Loucy (cell line): ENCODE measurements at regions not wholly inside any gene's neighbourhood (a gene's known extent, or its start where the extent isn't known, plus 50 kb on each side); places are given as distances from the start of the nearest gene placed in this dataset.

ENCODE experiments used
- H2AFZ ChIP-seq: fragments of 200-600 bp; sonication (generic); 2 replicates; pipeline ENCODE4 v1.6.0; 2016; ENCODE audit warnings: antibody characterized with exemption, mild to moderate bottlenecking, low read length, moderate library complexity
- H3F3A ChIP-seq: fragments of 200-600 bp; 2 replicates; pipeline ENCODE4 v1.6.0; 2016; ENCODE audit warnings: antibody characterized with exemption, low read depth, mild to moderate bottlenecking
- H3K27me3 ChIP-seq: fragments of 200-600 bp; sonication (generic); 2 replicates; pipeline ENCODE4 v1.6.1; 2014; ENCODE audit warnings: low read length, mild to moderate bottlenecking; ENCODE audit not compliant: insufficient read depth, poor library complexity, severe bottlenecking
- H3K36me3 ChIP-seq: fragments of 200-600 bp; sonication (generic); 2 replicates; pipeline ENCODE4 v1.6.1; 2016; ENCODE audit warnings: low read length; ENCODE audit not compliant: insufficient read depth
- H3K4me1 ChIP-seq: fragments of 200-600 bp; sonication (generic); 2 replicates; pipeline ENCODE4 v1.5.1; 2014; ENCODE audit warnings: low read length, mild to moderate bottlenecking; ENCODE audit not compliant: insufficient read depth, poor library complexity, severe bottlenecking
- H3K4me2 ChIP-seq: fragments of 200-600 bp; sonication (generic); 2 replicates; pipeline ENCODE4 v1.6.0; 2014; ENCODE audit warnings: antibody characterized with exemption, low read length, low read depth, mild to moderate bottlenecking; ENCODE audit not compliant: poor library complexity, severe bottlenecking
- H3K4me3 ChIP-seq: fragments of 200-600 bp; sonication (generic); 2 replicates; pipeline ENCODE4 v1.5.1; 2014; ENCODE audit warnings: low read length, mild to moderate bottlenecking, mixed read lengths; ENCODE audit not compliant: poor library complexity, severe bottlenecking
- H3K79me2 ChIP-seq: fragments of 200-600 bp; sonication (generic); 2 replicates; pipeline ENCODE4 v1.6.1; 2014; ENCODE audit warnings: low read length; ENCODE audit not compliant: insufficient read depth
- H3K9ac ChIP-seq: fragments of 200-600 bp; sonication (generic); 2 replicates; pipeline ENCODE4 v1.6.0; 2014; ENCODE audit warnings: mild to moderate bottlenecking, low read depth, low read length, moderate library complexity; ENCODE audit not compliant: poor library complexity, severe bottlenecking
- H3K9me2 ChIP-seq: fragments of 200-600 bp; sonication (generic); replicated peaks from 2 replicates; pipeline ENCODE4 v1.6.1; 2016; ENCODE audit warnings: low read depth, low read length, mixed read lengths
- H3K9me3 ChIP-seq: fragments of 200-600 bp; sonication (generic); 2 replicates; pipeline ENCODE4 v1.6.1; 2014; ENCODE audit warnings: mild to moderate bottlenecking, antibody characterized with exemption, low read length, low read depth; ENCODE audit not compliant: insufficient read depth
- H4K20me1 ChIP-seq: fragments of 200-600 bp; sonication (generic); 2 replicates; pipeline ENCODE4 v1.6.0; 2014; ENCODE audit warnings: antibody characterized with exemption, low read length, mild to moderate bottlenecking; ENCODE audit not compliant: insufficient read depth, poor library complexity, severe bottlenecking
- EZH2phosphoT487 ChIP-seq: fragments of 200-600 bp; IDR thresholded peaks from 2 replicates; pipeline ENCODE4 v1.6.1; 2018; ENCODE audit warnings: antibody characterized with exemption, mild to moderate bottlenecking, moderate library complexity, borderline replicate concordance
- TF ChIP-seq, protein P1 (sequence below): fragments of 200-600 bp; sonication (generic); conservative IDR thresholded peaks from 2 replicates; pipeline ENCODE4 v1.5.1; 2014; ENCODE audit warnings: mild to moderate bottlenecking, antibody characterized with exemption, low read length

GRCh38 chr14:26687301-26687837 lies 89.5 kb upstream of the NOVA1 start:
- Histone ChIP-seq H3K9ac (no peak overlapping the region), H3F3A (no peaks in the 10 kb centered on the region), H3K4me3 (no peak overlapping the region), H3K9me3 (no peaks in the 10 kb centered on the region), H3K79me2 (no peaks in the 10 kb centered on the region), H4K20me1 (no peaks in the 10 kb centered on the region), H3K36me3 (no peaks in the 10 kb centered on the region), H3K4me2 (no peak overlapping the region), H2AFZ (no peak overlapping the region), H3K4me1 (no peaks in the 10 kb centered on the region), H3K9me2 (no peaks in the 10 kb centered on the region), H3K27me3 (no peaks in the 10 kb centered on the region)
- TF ChIP-seq EZH2phosphoT487: no peak
- TF ChIP-seq, protein P1, sequence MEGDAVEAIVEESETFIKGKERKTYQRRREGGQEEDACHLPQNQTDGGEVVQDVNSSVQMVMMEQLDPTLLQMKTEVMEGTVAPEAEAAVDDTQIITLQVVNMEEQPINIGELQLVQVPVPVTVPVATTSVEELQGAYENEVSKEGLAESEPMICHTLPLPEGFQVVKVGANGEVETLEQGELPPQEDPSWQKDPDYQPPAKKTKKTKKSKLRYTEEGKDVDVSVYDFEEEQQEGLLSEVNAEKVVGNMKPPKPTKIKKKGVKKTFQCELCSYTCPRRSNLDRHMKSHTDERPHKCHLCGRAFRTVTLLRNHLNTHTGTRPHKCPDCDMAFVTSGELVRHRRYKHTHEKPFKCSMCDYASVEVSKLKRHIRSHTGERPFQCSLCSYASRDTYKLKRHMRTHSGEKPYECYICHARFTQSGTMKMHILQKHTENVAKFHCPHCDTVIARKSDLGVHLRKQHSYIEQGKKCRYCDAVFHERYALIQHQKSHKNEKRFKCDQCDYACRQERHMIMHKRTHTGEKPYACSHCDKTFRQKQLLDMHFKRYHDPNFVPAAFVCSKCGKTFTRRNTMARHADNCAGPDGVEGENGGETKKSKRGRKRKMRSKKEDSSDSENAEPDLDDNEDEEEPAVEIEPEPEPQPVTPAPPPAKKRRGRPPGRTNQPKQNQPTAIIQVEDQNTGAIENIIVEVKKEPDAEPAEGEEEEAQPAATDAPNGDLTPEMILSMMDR: no peak

GRCh38 chr14:26694521-26694920 lies 96.7 kb upstream of the NOVA1 start:
- H3K9me3 ChIP-seq: no peaks in the 10 kb centered on the region
- no peaks in the 10 kb centered on the region for H3K9me2 ChIP-seq
- H3K27me3 ChIP-seq: no peaks in the 10 kb centered on the region
- H3K4me1 ChIP-seq: no peaks in the 10 kb centered on the region
- H3K4me2 ChIP-seq: no peak overlapping the region
- H3F3A ChIP-seq: no peaks in the 10 kb centered on the region
- H3K9ac ChIP-seq: no peak overlapping the region
- no peaks in the 10 kb centered on the region for H3K79me2 ChIP-seq
- H2AFZ ChIP-seq: no peak overlapping the region
- no peaks in the 10 kb centered on the region for H3K36me3 ChIP-seq
- H4K20me1 ChIP-seq: no peaks in the 10 kb centered on the region
- TF ChIP-seq, protein P1: no peak
- TF ChIP-seq EZH2phosphoT487: no peak
- H3K4me3 ChIP-seq: no peak overlapping the region

DNA sequence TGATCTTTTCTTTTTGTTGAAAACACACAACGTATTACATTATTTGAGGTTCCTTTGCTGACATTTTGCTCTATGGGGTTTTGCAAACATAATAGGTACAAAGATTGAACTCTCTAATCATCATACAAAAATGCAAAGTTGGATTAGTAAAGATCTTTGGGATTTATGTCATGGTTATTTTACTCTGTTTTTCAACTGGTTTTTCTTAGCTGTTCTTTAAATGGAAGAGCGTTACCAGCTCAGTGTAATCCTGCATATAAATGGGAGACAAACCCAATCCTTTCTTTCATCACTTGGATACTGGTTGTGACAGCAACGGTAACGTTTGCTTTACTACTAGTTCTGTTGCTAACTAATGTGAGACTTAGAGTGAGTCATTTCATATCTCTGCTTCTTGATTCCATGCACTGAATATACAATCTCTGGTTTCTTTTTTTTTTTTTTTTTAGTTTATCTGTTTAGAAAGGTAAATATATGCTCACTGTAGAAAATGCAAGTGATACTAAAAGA lies 104.9 kb upstream of the NOVA1 start:
- no peak overlapping the region for H2AFZ ChIP-seq

More for the DNA sequence above, 104.9 kb upstream of the NOVA1 start:
- Histone ChIP-seq H3K27me3 (no peaks in the 10 kb centered on the region), H4K20me1 (no peaks in the 10 kb centered on the region), H3K9me3 (no peaks in the 10 kb centered on the region), H3K4me3 (no peak overlapping the region), H3K79me2 (no peaks in the 10 kb centered on the region), H3K36me3 (no peaks in the 10 kb centered on the region), H3F3A (no peaks in the 10 kb centered on the region), H3K9me2 (no peaks in the 10 kb centered on the region), H3K4me1 (no peaks in the 10 kb centered on the region), H3K4me2 (no peak overlapping the region), H3K9ac (no peak overlapping the region)
- TF ChIP-seq EZH2phosphoT487: no peak
- TF ChIP-seq, protein P1: no peak
